ENCODE measurements at regions not wholly inside any gene's neighbourhood (a gene's known extent, or its start where the extent isn't known, plus 50 kb on each side); places are given as distances from the start of the nearest gene placed in this dataset.

DNA sequence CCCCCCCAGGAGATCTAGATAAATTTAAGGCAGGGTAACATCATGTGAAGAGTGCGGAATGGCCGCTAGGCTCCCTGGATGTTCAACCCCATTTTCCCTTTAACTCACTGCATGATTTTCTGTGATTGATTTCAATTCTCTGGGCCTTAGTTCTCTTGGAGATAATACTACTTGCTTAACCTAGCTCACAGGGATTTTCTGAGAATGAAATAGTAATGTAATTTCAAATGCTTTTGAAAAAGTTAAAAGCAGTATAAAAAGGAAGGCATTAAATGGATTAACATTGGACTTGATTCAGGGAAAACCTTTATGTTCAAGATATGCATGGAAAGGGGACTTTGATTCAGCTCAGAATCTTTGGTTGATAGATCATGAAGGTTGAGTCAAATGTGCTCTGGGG, 90.9 kb downstream of the KIF4B start:
- no peak overlapping the region for H2BK120ac ChIP-seq (ENCODE audit: low read depth, low read length)
- DNase-seq: no peak
- no peak overlapping the region for H3K9ac ChIP-seq (ENCODE audit: low read depth, low read length)
- no TSS peak for BruUV-seq (replicated peaks)
- H4K91ac ChIP-seq (ENCODE audit: insufficient read depth, low read depth, low read length): no peak overlapping the region
- H2BK5ac ChIP-seq (ENCODE audit: low read depth, low read length, poor library complexity, severe bottlenecking): no peak overlapping the region
- no peak overlapping the region for H2AK5ac ChIP-seq (ENCODE audit: low read depth, low read length)
- POLR2A ChIA-PET (ENCODE audit: unreplicated experiment): no interaction called here
- H3K14ac ChIP-seq (replicated peaks; ENCODE audit: low read depth, low read length): no peak overlapping the region
- TF ChIP-seq MAFK (IDR thresholded peaks at IDR 0.05; ENCODE audit: low read depth, low read length) (no peak), POLR2A (IDR thresholded peaks at IDR 0.05; ENCODE audit: low read depth, low read length) (no peak), MXI1 (IDR thresholded peaks at IDR 0.05; ENCODE audit: borderline replicate concordance, low read depth, low read length) (no peak), CHD1 (IDR thresholded peaks at IDR 0.05; ENCODE audit: low read depth, low read length) (no peak), SMC3 (IDR thresholded peaks at IDR 0.05; ENCODE audit: low read depth, low read length) (no peak), RFX5 (IDR thresholded peaks at IDR 0.05; ENCODE audit: low read depth, low read length) (no peak), RAD21 (IDR thresholded peaks at IDR 0.05; ENCODE audit: low read length) (no peak), RCOR1 (IDR thresholded peaks at IDR 0.05; ENCODE audit: insufficient replicate concordance, low read length) (no peak), MAZ (IDR thresholded peaks at IDR 0.05; ENCODE audit: borderline replicate concordance, low read depth, low read length) (no peak)
- TF ChIP-seq, protein P1, sequence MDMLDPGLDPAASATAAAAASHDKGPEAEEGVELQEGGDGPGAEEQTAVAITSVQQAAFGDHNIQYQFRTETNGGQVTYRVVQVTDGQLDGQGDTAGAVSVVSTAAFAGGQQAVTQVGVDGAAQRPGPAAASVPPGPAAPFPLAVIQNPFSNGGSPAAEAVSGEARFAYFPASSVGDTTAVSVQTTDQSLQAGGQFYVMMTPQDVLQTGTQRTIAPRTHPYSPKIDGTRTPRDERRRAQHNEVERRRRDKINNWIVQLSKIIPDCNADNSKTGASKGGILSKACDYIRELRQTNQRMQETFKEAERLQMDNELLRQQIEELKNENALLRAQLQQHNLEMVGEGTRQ (IDR thresholded peaks at IDR 0.05; ENCODE audit: low read depth, low read length): no peak
- TF ChIP-seq, protein P2, sequence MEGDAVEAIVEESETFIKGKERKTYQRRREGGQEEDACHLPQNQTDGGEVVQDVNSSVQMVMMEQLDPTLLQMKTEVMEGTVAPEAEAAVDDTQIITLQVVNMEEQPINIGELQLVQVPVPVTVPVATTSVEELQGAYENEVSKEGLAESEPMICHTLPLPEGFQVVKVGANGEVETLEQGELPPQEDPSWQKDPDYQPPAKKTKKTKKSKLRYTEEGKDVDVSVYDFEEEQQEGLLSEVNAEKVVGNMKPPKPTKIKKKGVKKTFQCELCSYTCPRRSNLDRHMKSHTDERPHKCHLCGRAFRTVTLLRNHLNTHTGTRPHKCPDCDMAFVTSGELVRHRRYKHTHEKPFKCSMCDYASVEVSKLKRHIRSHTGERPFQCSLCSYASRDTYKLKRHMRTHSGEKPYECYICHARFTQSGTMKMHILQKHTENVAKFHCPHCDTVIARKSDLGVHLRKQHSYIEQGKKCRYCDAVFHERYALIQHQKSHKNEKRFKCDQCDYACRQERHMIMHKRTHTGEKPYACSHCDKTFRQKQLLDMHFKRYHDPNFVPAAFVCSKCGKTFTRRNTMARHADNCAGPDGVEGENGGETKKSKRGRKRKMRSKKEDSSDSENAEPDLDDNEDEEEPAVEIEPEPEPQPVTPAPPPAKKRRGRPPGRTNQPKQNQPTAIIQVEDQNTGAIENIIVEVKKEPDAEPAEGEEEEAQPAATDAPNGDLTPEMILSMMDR (conservative IDR thresholded peaks at IDR 0.05; ENCODE audit: low read depth, low read length): no peak
- no peak overlapping the region for H2BK15ac ChIP-seq (ENCODE audit: low read depth, low read length)
- no peaks in the 10 kb centered on the region for H3K79me1 ChIP-seq (ENCODE audit: low read depth in 1 of 2, low read length in 2 of 2)
- no peak overlapping the region for H3K27ac ChIP-seq (ENCODE audit: insufficient read depth, low read length)
- WGBS, 2 experiments (ENCODE audit: extremely low coverage in 2 of 2, insufficient read length in 1 of 2): no CpG with 5 or more reads among the region's 2 CpGs
- no peak overlapping the region for H2BK20ac ChIP-seq (ENCODE audit: low read depth, low read length)
- no peaks in the 10 kb centered on the region for H3K36me3 ChIP-seq (ENCODE audit: control insufficient read depth, insufficient read depth, low read length)
- no peaks in the 10 kb centered on the region; the same call in 1 of the 2 replicates for H3K27me3 ChIP-seq (ENCODE audit: control insufficient read depth, insufficient read depth, low read length)
- no peak overlapping the region for H3K23ac ChIP-seq (ENCODE audit: low read depth, low read length)
- H2AK9ac ChIP-seq (replicated peaks; ENCODE audit: low read depth, low read length, poor library complexity): no peak overlapping the region
- no peak overlapping the region for H3K18ac ChIP-seq (ENCODE audit: low read depth, low read length)
- H3K4ac ChIP-seq (ENCODE audit: low read depth, low read length): no peak overlapping the region
- H3K56ac ChIP-seq (ENCODE audit: extremely low read depth, insufficient read depth, low read length): no peak overlapping the region
- no peak for ATAC-seq (ENCODE audit: low read depth)
- in situ Hi-C loops (cut with MboI; ENCODE audit: low sequenced_read_pairs): no loop called here
- CTCF ChIA-PET: no interaction called here
- dilution Hi-C loops (cut with HindIII; ENCODE audit: low sequenced_read_pairs, unreplicated experiment): no loop called here
- no peaks in the 10 kb centered on the region for H3K4me1 ChIP-seq (ENCODE audit: control insufficient read depth, insufficient read depth, low read length)
- no peak overlapping the region for H4K8ac ChIP-seq (ENCODE audit: low read depth in 2 of 2, low read length in 2 of 2)
- H2AFZ ChIP-seq (replicated peaks; ENCODE audit: low read length, poor library complexity): no peak overlapping the region
- H3K4me2 ChIP-seq (ENCODE audit: low read depth, low read length): no peak overlapping the region
- H3K9me3 ChIP-seq (ENCODE audit: control insufficient read depth, insufficient read depth, low read length): no peaks in the 10 kb centered on the region; the same call in 1 of the 2 replicates
- no peaks in the 10 kb centered on the region for H3K9me1 ChIP-seq (ENCODE audit: insufficient read depth, low read length)
- no peaks in the 10 kb centered on the region for H4K20me1 ChIP-seq (ENCODE audit: insufficient read depth, low read length)
- no peak overlapping the region for H3K4me3 ChIP-seq (ENCODE audit: insufficient read depth, low read depth, low read length)
- intact Hi-C loops (cut with micrococcal nuclease): no loop called here
- H4K5ac ChIP-seq (ENCODE audit: low read depth, low read length): no peak overlapping the region
